ENCODE measurements at regions not wholly inside any gene's neighbourhood (a gene's known extent, or its start where the extent isn't known, plus 50 kb on each side); places are given as distances from the start of the nearest gene placed in this dataset.

GRCh38 chrX:97931586-97931985 lies 1047.9 kb downstream of the RPA4 start:
- ChIA-PET CTCF (ENCODE audit: low intra/inter-chr PET ratio) (no interaction called here), POLR2A (no interaction called here)
- in situ Hi-C loops (cut with MboI) = no loop called here
- DNase-seq (ENCODE audit: extremely low read depth in 1 of 4, low spot score in 3 of 4) = no peak
- no peaks in the 10 kb centered on the region for H3K36me3 ChIP-seq (ENCODE audit: control insufficient read depth, insufficient read depth, low read length)
- H3K4me3 ChIP-seq = no peak overlapping the region
- no peak for TF ChIP-seq ZNF239 (CRISPR knock-in tag; IDR thresholded peaks at IDR 0.05)
- no peak for TF ChIP-seq MGA (IDR thresholded peaks at IDR 0.05)
- no peak for TF ChIP-seq POU5F1 (IDR thresholded peaks at IDR 0.05; ENCODE audit: borderline replicate concordance, low read depth, low read length, partially characterized antibody)
- TF ChIP-seq TFAM (CRISPR knock-in tag; conservative IDR thresholded peaks at IDR 0.05) = no peak
- TF ChIP-seq MEF2D (tag; conservative IDR thresholded peaks at IDR 0.05; ENCODE audit: low read depth) = no peak
- H3K4me2 ChIP-seq (ENCODE audit: insufficient read depth, low read length) = no peak overlapping the region
- H2AFZ ChIP-seq (ENCODE audit: low read depth, low read length) = no peak overlapping the region
- no peaks in the 10 kb centered on the region for H3K27me3 ChIP-seq (ENCODE audit: control insufficient read depth in 2 of 2, insufficient read depth in 2 of 2, low read length in 2 of 2)
- no peaks in the 10 kb centered on the region for H3K79me2 ChIP-seq (ENCODE audit: control insufficient read depth, insufficient read depth, low read length)
- H3K9me3 ChIP-seq (replicated peaks; ENCODE audit: control insufficient read depth, insufficient read depth, low read depth, low read length) = no peaks in the 10 kb centered on the region
- H3K4me1 ChIP-seq (replicated peaks in 1 of 2; ENCODE audit: control insufficient read depth in 2 of 2, insufficient read depth in 2 of 2, low read length in 2 of 2) = no peaks in the 10 kb centered on the region
- H3K9me1 ChIP-seq (ENCODE audit: control insufficient read depth, insufficient read depth, low read length) = no peaks in the 10 kb centered on the region
- H3K27ac ChIP-seq (ENCODE audit: extremely low read depth, low read depth, low read length) = no peak overlapping the region
- H4K20me1 ChIP-seq (replicated peaks; ENCODE audit: control insufficient read depth, insufficient read depth, low read length) = no peaks in the 10 kb centered on the region
- intact Hi-C loops (cut with micrococcal nuclease) = no loop called here
- no peak overlapping the region for H3K9ac ChIP-seq (ENCODE audit: insufficient read depth in 1 of 2, low read depth in 2 of 2, low read length in 2 of 2)
- ATAC-seq = no peak
- WGBS (ENCODE audit: insufficient coverage, low coverage, missing lambda C conversion rate) = 0% methylated on average over 2 of the region's 2 CpGs
- no TSS peak for BruUV-seq (replicated peaks)
- FAIRE-seq = no peak
